ENCODE measurements at regions not wholly inside any gene's neighbourhood (a gene's known extent, or its start where the extent isn't known, plus 50 kb on each side); places are given as distances from the start of the nearest gene placed in this dataset.

DNA sequence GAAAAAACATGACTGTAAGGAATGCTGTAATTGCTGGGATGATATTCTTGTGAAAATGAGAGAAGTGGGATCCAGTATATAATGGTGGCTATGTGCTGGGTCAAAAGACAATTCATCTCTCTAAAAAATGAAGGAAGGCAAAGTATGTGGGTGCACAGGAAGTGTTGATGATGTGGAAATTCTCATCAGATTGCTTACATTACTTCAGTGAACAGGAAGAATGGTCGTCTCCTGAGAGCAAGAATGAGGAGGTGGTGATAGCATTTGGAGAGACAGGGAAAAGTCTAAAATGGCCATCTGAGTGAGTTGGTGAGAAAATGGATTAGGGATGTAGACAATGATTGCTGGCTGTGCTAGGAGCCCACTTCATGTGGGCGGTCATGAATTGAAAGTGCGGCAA is 253.5 kb upstream of the NREP start:
- no peak overlapping the region for H3K4me3 ChIP-seq (ENCODE audit: extremely low read depth, insufficient read depth, low read length, poor library complexity, severe bottlenecking)
- no peak overlapping the region for H3K27ac ChIP-seq (ENCODE audit: low read depth, low read length, severe bottlenecking)
- WGBS, 2 experiments (ENCODE audit: insufficient coverage in 2 of 2) = 88 to 100% methylated on average over 1 to 3 of the region's 3 CpGs
- no peaks in the 10 kb centered on the region for H3K9me3 ChIP-seq (ENCODE audit: control insufficient read depth, low read length)
- H3K36me3 ChIP-seq (ENCODE audit: control insufficient read depth, insufficient read depth, low read length) = no peaks in the 10 kb centered on the region
- H3K4me1 ChIP-seq (ENCODE audit: control insufficient read depth, insufficient read depth, low read length, poor library complexity, severe bottlenecking) = no peaks in the 10 kb centered on the region

DNA sequence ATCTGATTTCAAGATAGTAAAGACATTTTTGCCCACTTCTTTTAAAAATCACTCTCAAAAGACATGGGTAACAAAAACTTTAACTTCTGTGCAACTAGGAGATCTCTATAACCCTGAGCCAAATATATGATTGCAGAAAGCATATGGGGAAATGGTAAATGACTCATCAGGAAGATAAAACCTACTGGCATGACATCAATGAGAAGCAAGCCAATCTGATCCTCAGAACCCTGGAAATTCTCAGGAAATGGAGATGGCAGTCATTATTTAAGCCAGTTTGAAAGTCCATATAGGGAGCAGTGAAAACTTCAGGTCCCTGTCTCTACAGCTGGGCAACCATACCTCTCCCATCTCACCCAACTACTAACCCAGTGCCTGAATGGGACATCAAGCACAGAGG is 249.7 kb upstream of the NREP start:
- H3K27ac ChIP-seq (ENCODE audit: low read depth, low read length, severe bottlenecking) = no peak overlapping the region
- H3K4me1 ChIP-seq (ENCODE audit: control insufficient read depth, insufficient read depth, low read length, poor library complexity, severe bottlenecking) = no peaks in the 10 kb centered on the region
- no peaks in the 10 kb centered on the region for H3K36me3 ChIP-seq (ENCODE audit: control insufficient read depth, insufficient read depth, low read length)
- H3K9me3 ChIP-seq (ENCODE audit: control insufficient read depth, low read length) = no peaks in the 10 kb centered on the region
- H3K4me3 ChIP-seq (ENCODE audit: extremely low read depth, insufficient read depth, low read length, poor library complexity, severe bottlenecking) = no peak overlapping the region

DNA sequence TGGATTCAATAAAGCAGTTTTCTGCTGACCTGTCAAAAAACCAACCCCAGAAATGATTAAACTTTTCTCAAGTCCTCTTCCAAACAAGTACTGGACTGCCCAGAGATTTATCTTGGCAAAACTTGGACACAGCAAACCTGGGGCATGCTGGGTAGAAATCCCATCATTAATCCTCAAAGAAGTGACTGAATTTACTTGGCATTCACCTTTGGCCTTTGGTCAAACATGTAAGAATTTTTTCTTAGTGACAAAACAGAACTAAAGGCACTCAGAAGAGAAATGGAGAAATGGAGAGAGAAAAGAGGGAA is 248.6 kb upstream of the NREP start:
- Histone ChIP-seq H3K36me3 (ENCODE audit: control insufficient read depth, insufficient read depth, low read length) (no peaks in the 10 kb centered on the region), H3K4me1 (ENCODE audit: control insufficient read depth, insufficient read depth, low read length, poor library complexity, severe bottlenecking) (no peaks in the 10 kb centered on the region), H3K9me3 (ENCODE audit: control insufficient read depth, low read length) (no peaks in the 10 kb centered on the region), H3K4me3 (ENCODE audit: extremely low read depth, insufficient read depth, low read length, poor library complexity, severe bottlenecking) (no peak overlapping the region), H3K27ac (ENCODE audit: low read depth, low read length, severe bottlenecking) (no peak overlapping the region)

DNA sequence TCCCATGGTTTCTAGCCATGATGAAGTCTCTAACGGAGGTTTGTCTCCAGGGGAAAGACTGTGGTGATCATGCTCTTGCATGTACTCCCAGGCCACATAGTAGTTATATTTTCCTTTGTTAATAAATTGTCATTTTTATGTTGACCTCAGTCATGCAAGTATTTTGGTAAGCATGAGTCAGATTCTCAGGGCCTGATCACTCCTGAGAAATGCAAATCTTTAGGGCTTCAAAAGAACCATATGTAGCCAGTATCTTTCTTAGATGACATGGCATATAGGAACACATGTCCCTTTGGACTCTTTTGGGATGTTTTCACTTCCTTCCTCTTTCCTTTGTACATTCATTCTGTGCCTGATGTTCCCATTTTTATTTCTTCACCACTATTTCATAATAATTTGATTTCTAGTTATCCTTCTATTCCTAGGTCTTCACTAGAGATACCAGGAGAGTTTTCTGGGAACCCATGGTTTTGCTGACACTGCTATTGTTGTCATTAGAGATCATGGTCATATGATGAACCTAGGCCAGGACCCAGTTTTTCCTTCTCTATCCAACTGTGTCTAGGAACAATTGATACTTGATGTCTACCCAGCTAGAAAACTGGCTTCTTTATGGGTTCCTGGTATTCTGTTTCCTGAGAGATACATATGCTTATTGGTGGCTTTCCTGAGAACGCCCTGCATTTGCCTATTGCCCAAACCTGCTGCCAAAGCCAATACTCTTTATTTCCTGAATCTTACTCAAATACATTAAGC is 248.1 kb upstream of the NREP start:
- H3K27ac ChIP-seq (ENCODE audit: low read depth, low read length, severe bottlenecking) = no peak overlapping the region
- no peaks in the 10 kb centered on the region for H3K9me3 ChIP-seq (ENCODE audit: control insufficient read depth, low read length)
- H3K4me3 ChIP-seq (ENCODE audit: extremely low read depth, insufficient read depth, low read length, poor library complexity, severe bottlenecking) = no peak overlapping the region
- no peaks in the 10 kb centered on the region for H3K36me3 ChIP-seq (ENCODE audit: control insufficient read depth, insufficient read depth, low read length)
- 80 to 100% methylated on average over 1 to 2 of the region's 2 CpGs for WGBS, 2 experiments (ENCODE audit: insufficient coverage in 2 of 2)
- H3K4me1 ChIP-seq (ENCODE audit: control insufficient read depth, insufficient read depth, low read length, poor library complexity, severe bottlenecking) = no peaks in the 10 kb centered on the region

DNA sequence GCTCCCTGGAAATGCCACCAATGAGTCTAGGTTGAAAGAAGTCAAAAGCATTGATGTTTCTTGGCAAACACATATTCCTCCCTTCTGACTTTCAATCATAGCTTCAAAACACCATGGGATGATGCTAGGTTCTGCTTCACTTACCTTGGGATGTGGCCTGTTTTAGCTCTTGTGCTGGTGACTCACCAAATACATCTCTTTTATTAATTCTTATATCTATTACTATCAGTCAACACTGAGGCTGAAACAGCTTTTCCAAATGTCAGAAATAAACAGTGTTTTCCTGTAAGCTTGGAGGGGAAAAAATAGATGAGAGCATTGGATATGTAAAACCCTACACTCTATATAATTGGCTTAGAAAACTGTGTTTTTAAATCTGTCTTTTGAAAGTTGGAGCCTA is 245.4 kb upstream of the NREP start:
- Histone ChIP-seq H3K27ac (ENCODE audit: low read depth, low read length, severe bottlenecking) (no peak overlapping the region), H3K4me1 (ENCODE audit: control insufficient read depth, insufficient read depth, low read length, poor library complexity, severe bottlenecking) (no peaks in the 10 kb centered on the region), H3K4me3 (ENCODE audit: extremely low read depth, insufficient read depth, low read length, poor library complexity, severe bottlenecking) (no peak overlapping the region), H3K9me3 (ENCODE audit: control insufficient read depth, low read length) (no peaks in the 10 kb centered on the region), H3K36me3 (ENCODE audit: control insufficient read depth, insufficient read depth, low read length) (no peaks in the 10 kb centered on the region)

DNA sequence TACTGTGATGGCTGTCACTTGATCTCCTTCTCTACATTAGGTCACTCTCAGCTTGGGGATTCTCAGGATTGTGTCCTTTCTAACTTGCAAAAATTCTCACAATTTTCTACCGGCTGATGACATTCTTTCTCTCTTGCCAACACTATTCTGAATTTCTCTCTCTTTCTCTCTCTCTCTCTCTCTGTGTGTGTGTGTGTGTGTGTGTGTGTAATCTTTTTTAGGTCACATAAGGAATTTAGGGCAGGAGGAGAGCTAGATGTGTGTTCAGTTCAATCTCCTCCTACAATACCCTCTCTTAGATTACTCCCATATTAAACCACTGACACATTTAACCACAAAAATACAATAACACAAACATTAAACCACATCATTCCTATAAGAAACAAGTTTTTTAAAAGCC is 242.3 kb upstream of the NREP start:
- no peaks in the 10 kb centered on the region for H3K36me3 ChIP-seq (ENCODE audit: control insufficient read depth, insufficient read depth, low read length)
- no peak overlapping the region for H3K27ac ChIP-seq (ENCODE audit: low read depth, low read length, severe bottlenecking)
- no peaks in the 10 kb centered on the region for H3K9me3 ChIP-seq (ENCODE audit: control insufficient read depth, low read length)
- WGBS, 2 experiments (ENCODE audit: insufficient coverage in 2 of 2) = no CpG with 5 or more reads among the region's 1 CpG
- H3K4me1 ChIP-seq (ENCODE audit: control insufficient read depth, insufficient read depth, low read length, poor library complexity, severe bottlenecking) = no peaks in the 10 kb centered on the region
- no peak overlapping the region for H3K4me3 ChIP-seq (ENCODE audit: extremely low read depth, insufficient read depth, low read length, poor library complexity, severe bottlenecking)

DNA sequence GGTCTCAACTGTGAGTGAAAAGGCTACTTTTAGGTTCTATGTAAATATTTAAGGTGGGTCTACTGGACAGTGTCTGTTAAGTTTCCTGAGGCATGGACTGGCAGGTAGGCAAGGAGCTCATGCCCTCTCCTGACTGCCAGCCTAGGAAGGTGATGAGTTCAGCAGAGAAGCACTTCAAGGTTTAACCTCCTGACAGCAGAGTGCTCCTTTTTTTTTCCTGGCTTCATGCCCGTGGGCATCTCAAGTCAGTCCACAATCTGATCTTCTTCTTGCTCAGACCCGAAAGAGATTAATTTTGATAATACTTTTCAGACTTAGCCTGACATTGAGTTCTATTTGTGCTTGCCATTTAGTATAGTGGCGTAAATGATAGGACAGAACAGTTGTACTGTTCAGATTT is 241.9 kb upstream of the NREP start:
- H3K4me1 ChIP-seq (ENCODE audit: control insufficient read depth, insufficient read depth, low read length, poor library complexity, severe bottlenecking) = no peaks in the 10 kb centered on the region
- H3K27ac ChIP-seq (ENCODE audit: low read depth, low read length, severe bottlenecking) = no peak overlapping the region
- 93% methylated on average over 3 of the region's 3 CpGs; no CpG with 5 or more reads in 1 of the 2 experiments for WGBS, 2 experiments (ENCODE audit: insufficient coverage in 2 of 2)
- no peak overlapping the region for H3K4me3 ChIP-seq (ENCODE audit: extremely low read depth, insufficient read depth, low read length, poor library complexity, severe bottlenecking)
- H3K36me3 ChIP-seq (ENCODE audit: control insufficient read depth, insufficient read depth, low read length) = no peaks in the 10 kb centered on the region
- H3K9me3 ChIP-seq (ENCODE audit: control insufficient read depth, low read length) = no peaks in the 10 kb centered on the region

DNA sequence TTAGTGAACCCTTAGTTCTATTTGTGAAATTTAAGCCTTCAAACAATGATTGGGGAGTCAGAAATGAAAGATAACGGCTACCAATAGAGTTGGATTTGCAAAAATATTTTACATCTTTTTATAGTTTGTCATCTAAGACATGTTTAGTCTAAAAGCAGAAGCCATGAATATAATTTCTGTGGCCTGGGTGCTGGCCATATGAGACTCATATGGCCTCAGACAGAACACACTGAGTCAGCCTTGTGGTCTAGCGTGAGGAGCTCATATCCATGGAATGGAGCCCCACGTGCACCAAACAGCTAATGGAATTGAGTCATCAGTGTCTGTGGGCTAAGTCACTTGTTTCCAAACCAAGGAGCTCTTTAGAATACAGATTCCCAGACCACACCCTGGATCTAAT is 240.7 kb upstream of the NREP start:
- H3K4me1 ChIP-seq (ENCODE audit: control insufficient read depth, insufficient read depth, low read length, poor library complexity, severe bottlenecking) = no peaks in the 10 kb centered on the region
- no peak overlapping the region for H3K27ac ChIP-seq (ENCODE audit: low read depth, low read length, severe bottlenecking)
- H3K4me3 ChIP-seq (ENCODE audit: extremely low read depth, insufficient read depth, low read length, poor library complexity, severe bottlenecking) = no peak overlapping the region
- no peaks in the 10 kb centered on the region for H3K9me3 ChIP-seq (ENCODE audit: control insufficient read depth, low read length)
- WGBS, 2 experiments (ENCODE audit: insufficient coverage in 2 of 2) = 84 to 86% methylated on average over 1 to 3 of the region's 3 CpGs
- H3K36me3 ChIP-seq (ENCODE audit: control insufficient read depth, insufficient read depth, low read length) = no peaks in the 10 kb centered on the region

DNA sequence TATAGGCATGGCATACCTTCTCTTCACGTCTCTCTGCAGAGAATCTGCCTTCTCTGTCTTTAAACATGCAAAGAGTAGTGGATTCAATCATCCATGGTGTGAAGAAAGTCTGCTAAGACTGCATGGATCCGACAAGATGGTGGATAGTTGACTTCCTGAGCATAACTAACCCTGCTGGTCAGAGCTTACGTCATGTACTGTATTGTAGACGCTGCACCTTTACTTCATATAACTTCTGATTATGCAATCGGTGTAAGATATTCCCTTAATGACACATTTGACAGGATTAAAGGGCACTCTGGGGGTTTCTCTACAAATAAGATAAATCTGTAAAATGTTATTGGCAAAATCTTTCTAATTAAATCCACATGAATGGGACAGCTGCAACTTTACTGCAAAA is 240.3 kb upstream of the NREP start:
- Histone ChIP-seq H3K36me3 (ENCODE audit: control insufficient read depth, insufficient read depth, low read length) (no peaks in the 10 kb centered on the region), H3K4me1 (ENCODE audit: control insufficient read depth, insufficient read depth, low read length, poor library complexity, severe bottlenecking) (no peaks in the 10 kb centered on the region), H3K27ac (ENCODE audit: low read depth, low read length, severe bottlenecking) (no peak overlapping the region), H3K9me3 (ENCODE audit: control insufficient read depth, low read length) (no peaks in the 10 kb centered on the region), H3K4me3 (ENCODE audit: extremely low read depth, insufficient read depth, low read length, poor library complexity, severe bottlenecking) (no peak overlapping the region)
- WGBS, 2 experiments (ENCODE audit: insufficient coverage in 2 of 2) = 97 to 100% methylated on average over 4 of the region's 5 CpGs

DNA sequence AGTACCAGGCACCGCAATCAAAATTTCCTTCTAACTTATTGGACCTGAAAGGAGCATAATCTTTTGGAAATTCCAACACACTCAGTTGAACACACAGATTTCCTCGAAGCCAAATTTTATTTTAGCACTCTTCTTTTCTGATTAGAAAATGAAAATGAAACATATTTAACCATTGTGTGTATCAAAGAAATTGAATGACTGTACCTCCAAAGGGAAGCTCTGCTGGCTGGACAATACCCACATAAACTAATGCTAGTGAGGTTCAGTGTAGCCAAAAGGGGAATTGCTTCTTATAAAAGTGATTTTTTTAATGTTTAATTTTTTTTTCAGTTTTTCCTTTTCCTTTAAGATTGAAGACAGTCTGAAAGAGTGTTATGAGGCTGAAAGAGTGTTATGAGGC is 239.6 kb upstream of the NREP start:
- no peaks in the 10 kb centered on the region for H3K36me3 ChIP-seq (ENCODE audit: control insufficient read depth, insufficient read depth, low read length)
- H3K9me3 ChIP-seq (ENCODE audit: control insufficient read depth, low read length) = no peaks in the 10 kb centered on the region
- no peak overlapping the region for H3K4me3 ChIP-seq (ENCODE audit: extremely low read depth, insufficient read depth, low read length, poor library complexity, severe bottlenecking)
- H3K4me1 ChIP-seq (ENCODE audit: control insufficient read depth, insufficient read depth, low read length, poor library complexity, severe bottlenecking) = no peaks in the 10 kb centered on the region
- WGBS, 2 experiments (ENCODE audit: insufficient coverage in 2 of 2) = 92 to 100% methylated on average over 1 of the region's 2 CpGs
- H3K27ac ChIP-seq (ENCODE audit: low read depth, low read length, severe bottlenecking) = no peak overlapping the region

DNA sequence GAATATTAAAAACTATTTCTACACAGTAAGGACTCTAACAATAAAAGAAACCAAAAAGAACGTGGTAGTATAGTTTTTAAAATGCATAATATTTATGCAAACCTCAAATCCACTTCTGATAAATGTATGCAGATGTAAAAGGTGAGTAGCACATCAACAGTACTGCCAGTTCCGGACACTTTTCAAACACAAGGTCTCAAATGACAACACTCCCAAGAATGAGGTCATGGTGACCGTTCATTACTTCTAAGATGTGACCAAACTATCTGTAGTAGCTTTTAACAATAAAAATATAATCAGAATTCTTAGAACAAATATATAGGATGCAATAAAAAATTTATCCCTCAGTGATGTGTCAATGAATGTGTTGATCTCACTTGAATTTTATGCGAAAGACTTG is 238.7 kb upstream of the NREP start:
- H3K36me3 ChIP-seq (ENCODE audit: control insufficient read depth, insufficient read depth, low read length) = no peaks in the 10 kb centered on the region
- no peaks in the 10 kb centered on the region for H3K9me3 ChIP-seq (ENCODE audit: control insufficient read depth, low read length)
- no CpG with 5 or more reads among the region's 4 CpGs for WGBS, 2 experiments (ENCODE audit: insufficient coverage in 2 of 2)
- H3K27ac ChIP-seq (ENCODE audit: low read depth, low read length, severe bottlenecking) = no peak overlapping the region
- no peak overlapping the region for H3K4me3 ChIP-seq (ENCODE audit: extremely low read depth, insufficient read depth, low read length, poor library complexity, severe bottlenecking)
- no peaks in the 10 kb centered on the region for H3K4me1 ChIP-seq (ENCODE audit: control insufficient read depth, insufficient read depth, low read length, poor library complexity, severe bottlenecking)

DNA sequence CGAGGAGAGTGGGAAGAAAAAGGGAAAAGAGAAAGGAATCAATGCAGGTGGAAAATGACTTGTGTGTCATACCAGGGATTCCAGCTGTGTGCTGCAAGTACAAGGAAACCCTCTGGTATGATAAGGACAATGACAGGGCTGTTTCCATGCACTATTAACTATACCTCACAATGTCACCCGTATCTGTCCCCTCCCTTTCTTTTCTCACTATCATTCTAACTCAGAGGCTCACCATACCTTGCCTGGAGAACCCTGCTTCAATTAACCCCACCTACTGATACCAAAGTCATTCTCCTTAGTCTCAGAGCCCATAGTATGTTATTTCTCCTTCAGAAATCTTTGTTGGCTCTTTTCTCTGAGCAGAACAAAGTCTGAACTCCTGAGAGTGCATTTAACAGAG is 236.2 kb upstream of the NREP start:
- H3K4me3 ChIP-seq (ENCODE audit: extremely low read depth, insufficient read depth, low read length, poor library complexity, severe bottlenecking) = no peak overlapping the region
- no peaks in the 10 kb centered on the region for H3K4me1 ChIP-seq (ENCODE audit: control insufficient read depth, insufficient read depth, low read length, poor library complexity, severe bottlenecking)
- H3K36me3 ChIP-seq (ENCODE audit: control insufficient read depth, insufficient read depth, low read length) = no peaks in the 10 kb centered on the region
- no peak overlapping the region for H3K27ac ChIP-seq (ENCODE audit: low read depth, low read length, severe bottlenecking)
- WGBS, 2 experiments (ENCODE audit: insufficient coverage in 2 of 2) = 68 to 85% methylated on average over 2 of the region's 2 CpGs
- no peaks in the 10 kb centered on the region for H3K9me3 ChIP-seq (ENCODE audit: control insufficient read depth, low read length)

All from mesodermal cell (in vitro differentiated cells).